ENCODE measurements at regions not wholly inside any gene's neighbourhood (a gene's known extent, or its start where the extent isn't known, plus 50 kb on each side); places are given as distances from the start of the nearest gene placed in this dataset.

- TF ChIP-seq CTCF (IDR thresholded peaks at IDR 0.05) (no peak), POLR2A (IDR thresholded peaks at IDR 0.05) (no peak)
- ATAC-seq (no peak), DNase-seq (no peak)
- intact Hi-C loops (cut with DNase I): no loop called here
- WGBS, 2 donors: 86 to 89% methylated on average over 2 of the region's 2 CpGs
- no peaks in the 10 kb centered on the region for H3K4me1 ChIP-seq
- H3K9me3 ChIP-seq: no peaks in the 10 kb centered on the region
- H3K27ac ChIP-seq: no peak overlapping the region
- H3K36me3 ChIP-seq (replicated peaks in 1 of 2; ENCODE audit: insufficient read depth in 1 of 2, low read depth in 2 of 2): no peaks in the 10 kb centered on the region
- no peak overlapping the region for H3K4me3 ChIP-seq
- no peaks in the 10 kb centered on the region for H3K27me3 ChIP-seq
Measured at GRCh38 chr4:141543706-141544105, 92.7 kb upstream of the IL15 start.

GRCh38 chr4:141548791-141549190 lies 87.6 kb upstream of the IL15 start:
- Histone ChIP-seq H3K36me3 (replicated peaks in 1 of 2; ENCODE audit: insufficient read depth in 1 of 2, low read depth in 2 of 2) (no peaks in the 10 kb centered on the region), H3K4me1 (no peaks in the 10 kb centered on the region), H3K27ac (no peak overlapping the region), H3K4me3 (no peak overlapping the region), H3K27me3 (no peaks in the 10 kb centered on the region), H3K9me3 (no peaks in the 10 kb centered on the region)
- DNase-seq (no peak), ATAC-seq (no peak)
- intact Hi-C loops (cut with DNase I): no loop called here
- TF ChIP-seq POLR2A (IDR thresholded peaks at IDR 0.05) (no peak), CTCF (IDR thresholded peaks at IDR 0.05) (no peak)

- no peaks in the 10 kb centered on the region for H3K27me3 ChIP-seq
- no peaks in the 10 kb centered on the region for H3K36me3 ChIP-seq (replicated peaks in 1 of 2; ENCODE audit: insufficient read depth in 1 of 2, low read depth in 2 of 2)
- WGBS, 2 donors: 57 to 62% methylated on average over 1 of the region's 1 CpG
- no peaks in the 10 kb centered on the region for H3K4me1 ChIP-seq
- TF ChIP-seq POLR2A (IDR thresholded peaks at IDR 0.05): no peak
- no peak for TF ChIP-seq CTCF (IDR thresholded peaks at IDR 0.05)
- no peaks in the 10 kb centered on the region for H3K9me3 ChIP-seq
- H3K4me3 ChIP-seq: no peak overlapping the region
- ATAC-seq: no peak
- intact Hi-C loops (cut with DNase I): no loop called here
- H3K27ac ChIP-seq: no peak overlapping the region
- DNase-seq: no peak
Measured at GRCh38 chr4:141560056-141560455, 76.3 kb upstream of the IL15 start.

- no peaks in the 10 kb centered on the region for H3K4me1 ChIP-seq
- DNase-seq: no peak
Measured at GRCh38 chr4:141562649-141563048, 73.7 kb upstream of the IL15 start.

More at GRCh38 chr4:141562649-141563048, 73.7 kb upstream of the IL15 start:
- no peak for ATAC-seq
- Histone ChIP-seq H3K27me3 (no peaks in the 10 kb centered on the region), H3K27ac (no peak overlapping the region), H3K36me3 (replicated peaks in 1 of 2; ENCODE audit: insufficient read depth in 1 of 2, low read depth in 2 of 2) (no peaks in the 10 kb centered on the region), H3K4me3 (no peak overlapping the region), H3K9me3 (no peaks in the 10 kb centered on the region)
- TF ChIP-seq CTCF (IDR thresholded peaks at IDR 0.05): no peak
- TF ChIP-seq POLR2A (IDR thresholded peaks at IDR 0.05): no peak
- intact Hi-C loops (cut with DNase I): no loop called here
- 89 to 97% methylated on average over 2 of the region's 2 CpGs for WGBS, 2 donors

Measured in body of pancreas (tissue), 4 donors.